ENCODE measurements at regions not wholly inside any gene's neighbourhood (a gene's known extent, or its start where the extent isn't known, plus 50 kb on each side); places are given as distances from the start of the nearest gene placed in this dataset.
"Not testable (repeated sequence)": the region's sequence is repeated elsewhere in the genome, so short reads cannot be mapped to it uniquely, and the experiment has no call there.

DNA sequence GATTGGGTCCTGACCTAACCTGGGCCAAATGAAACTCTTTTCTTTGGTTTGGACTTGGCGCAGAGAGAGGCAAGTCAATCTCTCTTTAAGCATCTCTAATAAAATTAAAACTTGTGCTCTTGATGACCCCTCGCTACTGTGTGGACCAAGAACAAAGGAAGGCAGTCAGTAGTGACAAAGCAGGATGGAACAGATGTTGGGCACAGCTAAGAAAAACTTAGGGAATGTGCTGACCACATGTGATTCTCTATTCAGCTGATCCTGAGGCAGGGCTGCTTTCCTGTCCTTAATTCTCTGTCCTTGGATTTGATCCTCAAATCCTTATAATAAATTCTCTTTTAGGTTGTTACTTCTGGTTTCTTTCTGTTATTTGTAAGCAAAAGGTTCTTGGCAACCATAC lies 259.9 kb downstream of the ZIC1 start:
- DNase-seq (ENCODE audit: low read depth in 3 of 3): no peak

DNA sequence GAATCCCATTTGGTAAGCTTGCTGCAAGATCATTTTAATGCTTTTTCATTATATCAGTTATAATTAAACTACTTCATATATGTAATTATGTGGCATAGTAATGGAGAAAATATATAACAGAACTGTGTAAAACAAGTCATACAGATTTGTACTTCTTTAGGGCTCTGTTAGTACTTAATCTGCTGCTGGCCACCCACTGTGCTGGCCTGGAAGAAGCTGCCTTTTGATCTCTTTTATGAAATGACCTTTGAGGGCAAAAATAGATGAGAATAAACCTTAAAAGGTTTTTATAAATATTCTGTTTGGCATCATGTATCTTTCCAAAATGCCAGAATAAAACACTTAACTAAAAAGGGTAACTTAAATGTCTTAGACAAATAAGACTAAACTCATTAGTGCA lies 262.9 kb downstream of the ZIC1 start:
- no peak for DNase-seq (ENCODE audit: low read depth in 3 of 3)

DNA sequence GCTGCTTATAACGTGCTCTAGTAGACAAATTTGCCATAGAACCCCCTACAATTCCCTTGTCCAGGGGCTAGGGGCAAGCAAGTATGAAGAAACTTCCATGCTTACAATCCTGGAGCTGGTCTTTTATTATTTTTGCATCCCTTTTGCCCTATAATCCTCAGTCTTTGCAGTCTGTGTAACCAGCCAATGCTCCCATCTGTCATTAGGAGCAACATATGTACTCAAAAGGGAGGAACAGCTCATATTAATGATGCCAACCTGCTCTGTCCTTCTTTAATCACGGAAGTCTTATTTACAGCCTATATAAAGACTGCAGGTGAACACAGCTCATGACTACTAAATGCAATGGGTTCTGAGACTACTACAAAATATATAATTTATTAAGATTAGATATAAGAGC lies 263.3 kb downstream of the ZIC1 start:
- no peak for DNase-seq (ENCODE audit: low read depth in 3 of 3)

DNA sequence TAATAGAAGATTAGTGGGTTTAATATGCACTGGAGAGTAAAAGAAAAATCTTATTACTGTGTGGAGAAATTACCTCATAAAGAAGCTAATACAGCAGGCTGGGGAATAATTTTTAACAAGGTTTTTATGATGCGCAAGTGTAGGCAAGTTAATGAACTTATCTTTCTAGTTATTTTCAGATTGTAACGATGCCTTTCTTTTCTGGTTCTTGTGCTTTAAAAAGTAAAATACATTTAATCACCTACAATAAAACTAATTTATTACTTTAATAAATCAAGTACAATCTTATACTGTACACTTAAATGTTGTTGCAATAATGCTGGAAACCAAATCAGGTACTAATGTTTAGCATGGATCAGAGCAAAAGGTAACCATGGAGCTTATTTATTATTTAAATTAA lies 266.6 kb downstream of the ZIC1 start:
- no peak for DNase-seq (ENCODE audit: low read depth in 3 of 3)

DNA sequence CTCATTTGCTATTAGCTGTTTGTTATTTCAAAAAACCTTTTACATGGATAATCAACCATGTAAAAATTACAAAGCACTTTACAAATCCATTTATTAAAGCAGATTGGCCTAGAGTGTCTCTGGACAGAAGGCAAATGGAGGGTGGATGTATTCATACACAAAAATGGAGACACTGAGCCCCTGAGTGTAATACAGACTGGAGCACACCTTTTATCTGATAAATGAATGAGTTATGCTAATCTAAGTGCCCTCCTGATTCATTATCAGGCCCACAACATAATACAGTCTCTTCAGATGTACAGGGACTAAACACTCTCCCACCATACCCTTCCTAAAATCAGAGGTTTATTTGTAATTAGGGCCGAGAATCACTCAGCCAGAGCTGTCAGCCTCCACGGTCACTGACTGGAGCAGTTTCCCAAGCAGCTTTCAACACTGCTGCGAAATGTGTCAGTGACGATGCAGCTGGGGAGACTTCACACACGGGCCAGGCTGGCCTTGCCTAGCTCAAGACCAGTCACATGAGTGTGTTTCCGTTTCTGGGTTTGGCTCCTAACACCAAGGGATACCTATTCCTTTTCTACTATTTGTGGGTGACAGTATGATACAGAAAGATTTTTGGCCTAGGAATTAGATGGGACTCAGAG lies 271.8 kb downstream of the ZIC1 start:
- no peak for DNase-seq (ENCODE audit: low read depth in 3 of 3)

DNA sequence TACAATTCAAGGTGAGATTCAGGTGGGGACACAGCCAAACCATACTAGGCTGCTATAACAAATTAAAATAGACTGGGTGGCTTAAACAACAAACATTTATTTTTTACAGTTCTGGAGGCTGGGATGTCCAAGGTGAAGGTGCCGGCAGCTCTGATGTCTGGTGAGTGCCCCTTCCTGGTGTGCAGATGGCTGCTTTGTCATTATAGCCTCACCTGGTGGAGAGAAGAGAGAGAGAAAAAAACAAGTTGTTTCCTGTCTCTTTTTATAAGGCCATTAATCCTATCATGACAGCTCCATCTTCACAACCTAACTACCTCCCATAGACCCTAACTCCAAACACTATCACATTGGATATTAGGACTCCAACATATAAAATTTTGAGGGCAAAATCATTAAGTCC lies 279.7 kb downstream of the ZIC1 start:
- DNase-seq (ENCODE audit: low read depth in 3 of 3): no peak

DNA sequence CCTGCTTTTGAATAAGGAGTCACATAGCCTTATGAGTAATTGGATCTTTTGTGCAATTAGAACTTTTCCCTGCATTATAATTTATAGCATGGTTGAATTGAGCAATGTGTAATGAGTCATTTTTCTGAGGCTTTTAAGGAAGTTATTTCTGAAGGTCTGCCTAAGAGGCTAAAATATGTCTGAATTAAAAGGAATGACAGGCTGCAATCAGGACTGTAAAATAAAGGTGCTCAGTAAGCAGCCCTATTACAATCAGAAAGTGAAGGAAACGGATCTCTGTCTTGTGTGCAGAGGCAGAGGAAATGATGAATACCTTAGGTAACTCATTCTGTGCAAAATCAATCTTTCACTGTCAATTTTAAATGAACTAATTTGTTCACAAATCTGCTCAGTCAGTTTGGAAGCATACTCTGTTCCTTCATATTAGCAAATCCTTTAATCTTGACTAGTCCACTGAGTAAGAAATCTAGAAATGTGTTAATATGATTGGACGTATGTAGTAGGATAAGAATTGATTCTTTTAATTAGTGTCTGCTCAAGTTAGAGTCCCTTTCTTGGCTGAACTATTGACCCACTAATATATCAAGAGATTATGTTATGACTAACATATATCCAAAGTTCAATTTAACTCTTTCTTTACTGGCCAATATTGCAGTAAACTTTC lies 290.1 kb downstream of the ZIC1 start:
- DNase-seq (ENCODE audit: low read depth in 3 of 3): no peak

DNA sequence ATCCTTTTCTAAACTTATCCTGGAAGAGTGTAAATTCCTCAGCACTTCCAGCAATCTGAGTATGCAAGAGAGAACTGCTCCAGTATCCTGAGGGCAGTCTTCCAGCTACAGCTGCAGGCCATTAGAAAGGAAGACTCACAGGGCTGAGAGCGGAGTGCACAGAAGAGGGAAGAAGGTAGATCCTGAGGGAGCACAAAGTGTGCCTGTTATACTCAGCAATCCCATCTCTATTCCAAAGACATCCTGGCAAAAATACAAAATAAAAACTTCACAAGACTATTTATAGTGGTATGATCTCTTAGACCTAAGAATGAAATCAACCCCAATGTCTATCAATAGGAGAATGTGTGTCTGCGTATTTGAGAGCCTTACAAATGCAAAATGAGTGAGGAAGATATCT lies 292.0 kb downstream of the ZIC1 start:
- no peak for DNase-seq (ENCODE audit: low read depth in 3 of 3)

DNA sequence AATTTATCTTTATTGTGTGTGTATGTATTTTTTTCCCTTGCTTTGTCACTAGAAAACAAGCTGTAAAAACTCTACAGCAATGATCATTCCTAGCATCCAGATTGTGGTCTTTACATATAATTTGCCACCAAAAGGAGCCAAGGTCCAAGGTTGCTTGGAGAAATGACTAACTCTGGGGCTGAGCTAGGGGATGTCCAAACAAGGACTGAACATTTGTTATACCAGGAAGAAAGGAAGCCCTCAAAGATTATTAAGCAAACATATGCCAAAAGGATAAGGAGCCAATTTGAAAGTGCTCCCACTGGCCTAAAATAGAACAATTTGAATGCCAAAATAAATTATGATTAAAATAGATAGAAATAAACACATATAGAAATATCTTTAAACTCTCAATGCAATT lies 293.3 kb downstream of the ZIC1 start:
- no peak for DNase-seq (ENCODE audit: low read depth in 3 of 3)

DNA sequence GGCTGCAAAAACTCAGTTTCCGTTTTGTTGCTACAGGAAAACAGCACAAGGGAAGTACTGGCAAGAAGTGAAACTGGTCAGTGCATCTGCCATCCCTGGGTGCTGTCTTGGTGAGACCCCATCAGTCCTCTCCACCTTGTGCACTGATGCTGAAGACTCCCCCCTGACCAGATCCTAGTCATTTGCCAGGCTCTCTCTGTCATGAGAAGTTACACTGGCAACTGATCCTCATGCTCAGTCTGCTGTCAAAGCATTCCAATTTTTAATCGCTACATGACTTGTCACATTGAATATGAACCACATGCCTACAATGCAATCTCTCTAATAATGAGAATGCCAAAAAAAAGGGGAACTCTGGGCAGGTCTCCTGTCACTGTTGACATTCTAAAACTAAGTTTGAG lies 296.5 kb downstream of the ZIC1 start:
- DNase-seq (ENCODE audit: low read depth in 3 of 3): no peak

DNA sequence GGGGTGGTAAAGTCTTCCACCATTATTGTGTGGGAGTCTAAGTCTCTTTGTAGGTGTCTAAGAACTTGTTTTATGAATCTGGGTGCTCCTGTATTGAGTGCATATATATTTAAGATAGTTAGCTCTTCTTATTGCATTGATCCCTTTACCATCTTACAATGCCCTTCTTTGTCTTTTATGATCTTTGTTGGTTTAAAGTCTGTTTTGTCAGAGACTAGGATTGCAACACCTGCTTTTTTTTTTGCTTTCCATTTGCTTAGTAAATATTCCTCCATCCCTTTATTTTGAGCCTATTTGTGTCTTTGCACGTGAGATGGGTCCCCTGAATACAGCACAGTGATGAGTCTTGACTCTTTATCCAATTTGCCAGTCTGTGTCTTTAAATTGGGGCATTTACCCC lies 301.6 kb downstream of the ZIC1 start:
- not testable (repeated sequence) for DNase-seq (ENCODE audit: low read depth in 3 of 3)

DNA sequence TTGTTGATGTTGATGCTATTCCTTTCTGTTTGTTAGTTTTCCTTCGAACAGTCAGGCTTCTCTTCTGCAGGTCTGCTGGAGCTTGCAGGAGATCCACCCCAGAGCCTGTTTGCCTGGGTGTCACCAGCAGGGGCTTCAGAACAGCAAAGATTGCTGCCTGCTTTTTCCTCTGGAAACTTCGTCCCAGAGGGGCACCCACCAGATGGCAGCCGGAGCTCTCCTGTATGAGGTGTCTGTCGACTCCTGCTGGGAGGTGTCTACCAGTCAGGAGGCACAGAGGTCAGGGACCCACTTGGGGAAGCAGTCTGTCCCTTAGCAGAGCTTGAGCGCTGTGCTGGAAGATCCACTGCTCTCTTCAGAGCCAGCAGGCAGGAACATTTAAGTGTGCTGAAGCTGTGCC lies 303.2 kb downstream of the ZIC1 start:
- no peak for DNase-seq (ENCODE audit: low read depth in 3 of 3)

DNA sequence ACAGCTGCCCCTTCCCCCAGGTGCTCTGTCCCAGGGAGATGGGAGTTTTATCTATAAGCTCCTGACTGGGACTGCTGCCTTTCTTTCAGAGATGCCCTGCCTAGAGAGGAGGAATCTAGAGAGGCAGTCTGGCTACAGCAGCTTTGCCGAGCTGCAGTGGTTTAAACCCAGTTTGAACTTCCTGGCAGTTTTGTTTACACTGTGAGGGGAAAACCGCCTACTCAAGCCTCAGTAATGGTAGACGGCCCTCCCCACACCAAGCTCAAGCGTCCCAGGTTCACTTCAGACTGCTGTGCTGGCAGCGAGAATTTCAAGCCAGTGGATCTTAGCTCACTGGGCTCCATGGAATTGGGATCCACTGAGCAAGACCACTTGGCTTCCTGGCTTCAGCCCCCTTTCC lies 303.6 kb downstream of the ZIC1 start:
- DNase-seq (ENCODE audit: low read depth in 3 of 3): not testable (repeated sequence)

DNA sequence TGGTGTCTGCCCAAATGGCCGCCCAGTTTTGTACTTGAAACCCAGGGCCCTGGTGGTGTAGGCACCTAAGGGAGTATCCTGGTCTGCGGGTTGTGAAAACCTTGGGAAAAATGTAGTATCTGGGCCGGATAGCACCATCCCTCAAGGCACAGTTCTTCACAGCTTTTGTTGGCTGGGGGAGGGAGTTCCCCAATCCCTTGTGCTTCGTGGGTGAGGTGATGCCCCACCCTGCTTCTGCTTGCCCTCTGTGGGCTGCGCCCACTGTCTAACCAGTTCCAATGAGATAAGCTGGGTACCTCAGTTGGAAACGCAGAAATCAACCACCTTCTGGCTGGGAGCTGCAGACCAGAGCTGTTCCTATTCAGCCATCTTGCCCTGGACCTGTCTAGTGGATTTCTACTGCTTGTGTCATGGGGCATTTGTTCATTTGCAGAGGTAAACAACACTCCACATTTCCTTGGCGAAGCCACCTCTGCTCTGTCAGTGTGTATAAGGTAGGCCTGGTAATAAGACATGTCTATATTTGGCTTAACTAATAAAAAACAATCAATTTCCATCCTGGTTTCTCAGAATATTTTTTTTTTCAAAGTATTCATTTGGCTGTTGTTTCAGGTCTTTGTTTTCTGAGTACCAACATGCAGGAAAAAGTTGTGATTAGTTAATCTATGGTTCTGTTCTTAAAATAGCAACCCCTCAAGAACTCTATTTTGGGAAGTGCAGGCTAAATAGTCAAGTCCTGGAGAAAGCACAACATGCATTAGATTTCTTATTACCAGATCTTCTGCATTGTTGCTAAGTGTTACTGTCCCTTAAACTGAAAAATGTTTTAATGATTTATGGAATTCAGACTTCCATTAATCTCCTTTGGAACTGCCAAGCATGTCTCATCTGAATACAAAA lies 304.3 kb downstream of the ZIC1 start:
- no peak for DNase-seq (ENCODE audit: low read depth in 3 of 3)

DNA sequence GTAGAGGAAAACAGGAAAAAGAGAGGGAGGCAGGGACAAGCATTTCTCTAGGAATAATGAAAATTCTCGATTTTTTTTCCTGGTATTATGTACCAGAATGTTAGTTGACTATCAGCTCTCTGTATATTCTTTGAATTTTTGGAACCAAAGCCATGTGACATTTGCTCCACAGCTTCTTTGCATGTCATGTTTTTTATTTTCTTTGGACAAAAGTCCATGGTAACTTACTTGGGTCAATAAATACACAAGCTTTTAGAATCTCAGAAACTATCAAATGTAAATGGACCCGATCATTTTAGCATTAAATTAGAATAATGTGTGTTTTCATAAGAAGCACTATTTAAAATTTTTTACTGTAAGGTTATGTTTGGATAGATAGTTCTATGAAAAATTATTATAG lies 320.5 kb downstream of the ZIC1 start:
- DNase-seq (ENCODE audit: low read depth in 3 of 3): no peak

DNA sequence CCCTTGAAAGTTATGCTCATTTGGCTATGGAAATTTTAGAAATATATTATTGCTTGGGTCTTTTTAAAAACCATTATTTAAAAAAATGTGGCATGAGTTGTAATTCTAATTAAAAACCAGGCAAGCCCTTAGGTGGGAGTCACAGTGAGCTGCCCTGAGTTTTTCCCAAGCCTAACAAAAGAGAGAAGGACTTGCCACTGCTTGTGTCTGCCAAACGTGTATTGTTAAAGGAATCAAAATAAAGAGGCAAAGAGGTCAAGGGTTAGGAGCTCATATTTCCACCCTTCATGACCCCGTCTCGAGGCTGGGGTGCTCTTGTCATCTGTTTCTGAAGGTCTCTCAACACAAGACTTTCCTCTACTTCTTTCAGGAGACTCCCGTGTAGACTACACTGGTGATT lies 321.1 kb downstream of the ZIC1 start:
- no peak for DNase-seq (ENCODE audit: low read depth in 3 of 3)

DNA sequence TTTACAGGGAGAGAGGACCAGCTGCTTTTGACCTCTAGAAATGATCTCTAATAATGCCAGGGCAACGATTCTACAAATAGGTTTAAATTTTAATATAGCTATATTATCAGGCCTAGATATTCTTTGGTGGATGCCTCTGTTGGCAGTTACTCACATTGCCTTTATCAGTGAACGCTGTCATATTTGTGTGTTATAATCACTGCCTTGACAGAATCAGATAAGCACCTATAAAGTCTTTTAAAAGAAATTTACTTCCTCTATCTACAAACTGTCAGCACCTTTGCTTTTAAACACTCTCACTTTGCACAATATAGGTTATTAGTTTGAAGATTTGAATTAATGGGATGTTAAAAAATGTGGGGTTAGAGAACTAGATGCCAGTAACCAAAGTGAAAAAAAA lies 324.1 kb downstream of the ZIC1 start:
- no peak for DNase-seq (ENCODE audit: low read depth in 3 of 3)

DNA sequence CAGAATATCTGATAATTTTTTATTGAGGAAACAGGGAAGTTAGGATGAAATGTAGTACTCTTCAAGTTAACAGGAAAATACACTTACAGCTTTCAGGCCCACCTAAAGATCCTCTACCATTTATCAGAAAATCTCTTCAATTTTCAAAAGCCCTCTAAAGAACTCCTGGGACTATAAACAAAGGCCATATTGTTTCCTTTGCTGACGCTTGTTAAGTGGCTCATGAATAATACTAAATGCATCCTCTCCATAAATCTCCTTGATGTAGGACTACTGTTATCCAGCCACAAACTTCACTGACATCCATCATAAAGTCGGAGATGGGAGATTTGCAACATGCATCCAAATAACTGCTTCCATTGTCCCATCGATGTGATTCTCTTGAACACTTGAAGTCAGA lies 326.5 kb downstream of the ZIC1 start:
- DNase-seq (ENCODE audit: low read depth in 3 of 3): no peak

DNA sequence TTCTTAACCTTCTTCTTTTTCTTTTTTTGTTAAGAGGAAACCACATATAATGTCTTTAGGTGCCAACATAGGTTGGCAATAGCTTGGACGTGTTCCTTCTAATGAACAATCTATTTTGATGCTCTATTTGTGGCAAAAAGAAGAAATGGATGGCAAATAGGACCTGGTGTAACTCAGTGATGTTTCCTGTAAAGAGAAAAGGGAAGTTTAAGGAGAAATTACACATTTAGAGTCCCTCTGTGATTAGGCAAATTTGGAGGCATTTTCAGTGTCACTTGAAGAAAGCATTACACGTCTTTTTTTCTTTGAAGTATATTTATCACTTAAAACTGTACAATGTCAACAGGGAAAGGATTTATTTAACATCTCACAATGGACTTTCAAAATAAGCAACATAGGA lies 327.1 kb downstream of the ZIC1 start:
- no peak for DNase-seq (ENCODE audit: low read depth in 3 of 3)

DNA sequence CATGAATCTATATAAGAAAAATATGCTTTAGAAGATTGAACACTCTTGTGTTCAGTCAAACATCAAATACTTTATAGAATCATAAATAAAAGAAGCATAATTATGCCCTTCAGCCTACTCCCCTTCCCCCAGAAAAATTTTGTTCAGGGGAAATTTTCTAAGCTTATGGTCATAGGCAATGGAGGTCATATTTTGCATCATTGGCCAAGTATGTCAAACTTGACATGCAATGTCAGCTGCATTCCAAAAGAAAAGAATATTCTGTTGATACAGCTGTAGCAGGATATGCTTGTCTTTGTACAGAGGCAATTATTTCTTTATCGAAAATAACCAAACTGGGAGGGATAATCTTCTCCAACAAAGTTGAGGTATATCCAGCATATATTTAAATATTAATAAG lies 328.2 kb downstream of the ZIC1 start:
- no peak for DNase-seq (ENCODE audit: low read depth in 3 of 3)

DNA sequence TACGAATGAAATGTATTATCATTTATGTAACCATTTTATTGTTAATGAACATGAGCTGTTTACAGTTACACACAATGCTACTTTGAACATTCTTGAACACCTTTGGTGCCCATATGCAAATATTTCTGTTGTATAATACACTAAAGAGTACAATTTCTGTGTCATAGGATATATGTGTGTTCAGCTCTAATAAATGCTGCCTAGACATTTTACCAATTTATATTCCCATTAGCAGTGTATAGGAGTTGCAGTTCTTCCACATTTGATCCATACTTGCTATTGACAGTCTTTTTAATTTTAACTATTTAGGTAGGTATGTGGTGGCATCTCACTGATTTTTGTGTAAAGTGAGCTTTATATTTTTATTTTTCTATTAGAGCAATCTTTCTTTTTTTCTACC lies 331.8 kb downstream of the ZIC1 start:
- DNase-seq (ENCODE audit: low read depth in 3 of 3): no peak

DNA sequence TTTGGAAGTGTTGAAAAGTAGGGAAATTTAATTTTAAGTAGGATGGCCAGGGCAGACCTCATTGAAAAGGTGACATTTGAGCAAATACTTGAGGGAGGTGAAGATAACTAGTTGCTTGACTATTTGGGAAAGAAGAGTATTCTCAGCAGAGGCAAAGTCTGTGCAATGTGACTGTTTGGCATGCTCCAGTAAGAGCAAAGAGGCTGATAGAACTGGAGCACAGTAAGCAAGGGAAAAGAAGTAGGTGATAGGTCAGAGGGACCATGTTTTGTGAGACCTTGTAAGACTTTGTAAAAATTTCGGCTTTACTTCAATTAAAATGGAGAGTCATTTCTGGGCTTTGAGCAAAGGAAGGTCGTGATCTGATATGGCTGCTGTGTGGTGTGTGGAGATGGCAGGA lies 335.8 kb downstream of the ZIC1 start:
- DNase-seq (ENCODE audit: low read depth in 3 of 3): no peak

DNA sequence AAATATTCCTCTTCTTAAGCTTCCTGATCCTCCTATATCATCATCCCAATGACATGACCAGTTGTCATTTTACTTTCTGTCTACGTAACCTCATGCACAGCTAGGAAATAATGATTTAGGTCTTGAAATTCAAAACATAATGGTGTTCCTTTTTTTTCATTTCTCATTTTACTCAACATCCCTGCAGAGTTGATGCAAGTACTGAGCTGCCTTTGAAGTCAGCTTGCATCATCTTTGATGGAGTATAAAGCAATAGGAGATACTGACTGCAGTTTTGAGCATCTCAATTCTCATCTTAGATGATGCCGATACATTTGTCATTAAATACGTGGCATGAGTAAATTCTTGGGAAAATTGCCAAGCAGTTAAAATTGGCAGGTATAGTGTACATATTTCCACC lies 346.1 kb downstream of the ZIC1 start:
- DNase-seq (ENCODE audit: low read depth in 3 of 3): no peak
